DND-41 (cell line): ENCODE measurements at regions not wholly inside any gene's neighbourhood (a gene's known extent, or its start where the extent isn't known, plus 50 kb on each side); places are given as distances from the start of the nearest gene placed in this dataset.

Experiments used
- EZH2 ChIP-seq: IDR thresholded peaks from 3 replicates; pipeline ENCODE4 v1.6.1; 2012; ENCODE audit warnings: borderline replicate concordance, low read depth, mild to moderate bottlenecking, moderate library complexity, low read length, inconsistent platforms; ENCODE audit not compliant: severe bottlenecking
- TF ChIP-seq, protein P1 (sequence below): IDR thresholded peaks from 2 replicates; pipeline ENCODE4 v1.5.1; 2012; ENCODE audit warnings: borderline replicate concordance, low read length, moderate library complexity, mild to moderate bottlenecking; ENCODE audit not compliant: poor library complexity, severe bottlenecking; ENCODE audit errors: extremely low read depth

DNA sequence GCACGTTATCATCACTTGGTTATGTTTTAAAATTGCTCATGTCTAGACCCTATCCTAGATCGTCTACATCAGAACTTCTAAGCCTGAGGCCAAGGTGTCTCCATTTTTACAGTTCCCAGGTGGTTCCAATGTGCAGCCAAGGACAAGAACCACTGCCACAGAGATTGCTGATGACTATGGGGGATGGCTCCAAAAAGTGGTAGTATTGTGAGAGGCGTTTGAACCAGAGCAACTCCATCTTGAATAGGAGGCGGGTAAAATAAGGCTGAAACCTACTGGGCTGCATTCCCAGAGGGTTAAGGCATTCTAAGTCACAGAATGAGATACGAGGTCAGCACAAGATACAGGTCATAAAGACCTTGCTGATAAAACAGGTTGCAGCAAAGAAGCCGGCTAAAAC, 195.6 kb upstream of the FOXN2 start:
- TF ChIP-seq, protein P1, sequence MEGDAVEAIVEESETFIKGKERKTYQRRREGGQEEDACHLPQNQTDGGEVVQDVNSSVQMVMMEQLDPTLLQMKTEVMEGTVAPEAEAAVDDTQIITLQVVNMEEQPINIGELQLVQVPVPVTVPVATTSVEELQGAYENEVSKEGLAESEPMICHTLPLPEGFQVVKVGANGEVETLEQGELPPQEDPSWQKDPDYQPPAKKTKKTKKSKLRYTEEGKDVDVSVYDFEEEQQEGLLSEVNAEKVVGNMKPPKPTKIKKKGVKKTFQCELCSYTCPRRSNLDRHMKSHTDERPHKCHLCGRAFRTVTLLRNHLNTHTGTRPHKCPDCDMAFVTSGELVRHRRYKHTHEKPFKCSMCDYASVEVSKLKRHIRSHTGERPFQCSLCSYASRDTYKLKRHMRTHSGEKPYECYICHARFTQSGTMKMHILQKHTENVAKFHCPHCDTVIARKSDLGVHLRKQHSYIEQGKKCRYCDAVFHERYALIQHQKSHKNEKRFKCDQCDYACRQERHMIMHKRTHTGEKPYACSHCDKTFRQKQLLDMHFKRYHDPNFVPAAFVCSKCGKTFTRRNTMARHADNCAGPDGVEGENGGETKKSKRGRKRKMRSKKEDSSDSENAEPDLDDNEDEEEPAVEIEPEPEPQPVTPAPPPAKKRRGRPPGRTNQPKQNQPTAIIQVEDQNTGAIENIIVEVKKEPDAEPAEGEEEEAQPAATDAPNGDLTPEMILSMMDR = no peak
- no peak for TF ChIP-seq EZH2
